H4 (cell line): ENCODE measurements at regions not wholly inside any gene's neighbourhood (a gene's known extent, or its start where the extent isn't known, plus 50 kb on each side); places are given as distances from the start of the nearest gene placed in this dataset.
"Not testable (repeated sequence)": the region's sequence is repeated elsewhere in the genome, so short reads cannot be mapped to it uniquely, and the experiment has no call there.

Experiments used
- DNase-seq: peaks from one replicate; pipeline ENCODE4 v3.0.0-alpha.2; 2015; ENCODE audit warnings: low spot score

GRCh38 chr10:120111628-120112027 lies 219.1 kb downstream of the SEC23IP start:
- DNase-seq, result no peak

DNA sequence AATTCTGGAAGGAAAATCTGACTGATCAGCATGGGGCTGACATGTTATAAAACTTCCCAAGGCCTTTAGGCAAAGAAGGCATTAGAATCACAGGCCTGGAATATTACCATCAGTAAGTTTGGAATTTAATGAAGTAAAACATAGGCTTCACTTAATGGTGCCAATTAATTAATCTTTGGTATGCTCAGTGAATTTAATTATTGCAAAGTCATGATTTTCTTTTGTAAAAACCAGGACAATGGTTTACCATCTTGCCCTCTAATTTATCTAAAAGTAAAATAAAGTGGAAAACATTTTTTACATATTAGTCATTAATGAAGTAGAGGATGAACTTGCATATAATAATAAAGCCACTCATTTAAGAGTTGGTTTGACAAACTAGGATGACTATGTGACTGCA lies 220.3 kb downstream of the SEC23IP start:
- no peak for DNase-seq

- DNase-seq, result no peak
These were observed 223.4 kb downstream of the SEC23IP start for GRCh38 chr10:120115959-120116358.

- no peak for DNase-seq
These were observed 229.2 kb downstream of the SEC23IP start for GRCh38 chr10:120121768-120122167.

DNA sequence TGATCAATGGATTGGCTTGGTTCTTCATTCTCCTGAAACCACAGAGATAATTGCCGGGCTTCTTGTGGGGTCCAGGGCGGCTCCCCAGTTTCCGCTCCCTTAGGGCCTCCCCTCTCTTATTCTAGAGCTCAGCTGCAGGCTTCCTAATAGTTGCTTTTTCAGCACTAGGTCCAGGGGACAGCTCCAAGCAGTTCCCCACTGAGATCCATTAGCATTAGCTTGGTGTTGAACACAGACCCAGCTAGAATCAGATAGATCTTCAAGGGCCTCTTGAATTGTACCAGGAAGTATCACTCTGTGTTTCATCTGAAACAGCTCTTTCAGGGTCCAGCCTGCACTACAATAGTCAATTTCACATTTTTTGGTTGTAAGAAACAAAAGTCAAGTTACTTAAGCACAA lies 238.7 kb downstream of the SEC23IP start:
- DNase-seq, result no peak

GRCh38 chr10:120132811-120133210 lies 240.3 kb downstream of the SEC23IP start:
- DNase-seq, result no peak

DNA sequence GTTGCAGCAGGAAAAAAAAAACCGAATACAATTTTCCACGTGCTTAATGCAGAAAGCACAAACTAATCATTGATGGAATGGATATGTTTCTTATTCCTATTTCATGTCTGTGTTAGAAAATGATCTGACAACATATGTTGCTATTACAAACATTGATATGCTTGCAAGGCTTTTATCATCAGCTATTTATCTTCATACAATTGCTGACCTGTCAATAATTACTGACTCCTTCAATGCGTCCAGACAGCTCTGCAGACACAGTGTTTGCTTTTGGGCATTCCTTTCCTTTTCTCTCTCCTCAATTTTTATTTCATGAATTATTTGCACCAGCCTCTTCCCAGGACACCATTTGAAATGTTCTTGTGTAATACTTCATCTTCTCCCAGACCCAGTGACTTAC lies 246.2 kb downstream of the SEC23IP start:
- no peak for DNase-seq

- DNase-seq, result no peak
These were observed 252.6 kb downstream of the SEC23IP start for GRCh38 chr10:120145107-120145506.

GRCh38 chr10:120156614-120157274 lies 264.2 kb downstream of the SEC23IP start:
- no peak for DNase-seq

DNA sequence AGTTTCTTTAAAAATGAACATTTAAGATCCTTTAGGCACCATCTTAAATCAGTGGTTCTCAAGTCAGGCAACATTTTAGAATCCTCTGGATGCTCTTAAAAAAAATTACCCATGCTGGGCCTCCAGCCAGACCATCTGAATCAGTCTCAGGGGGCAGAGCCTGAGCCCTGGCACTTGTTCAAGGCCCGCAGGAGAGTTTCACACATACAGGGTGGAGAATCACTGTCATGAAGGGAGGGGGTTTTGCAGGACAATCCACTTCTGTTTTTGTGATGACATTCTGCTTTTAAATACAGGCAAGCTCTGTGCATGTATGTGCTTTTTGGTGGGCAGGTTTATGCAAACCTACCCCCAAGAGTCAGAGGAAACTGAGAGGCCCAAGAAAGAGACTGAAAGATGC lies 268.6 kb downstream of the SEC23IP start:
- no peak for DNase-seq

DNA sequence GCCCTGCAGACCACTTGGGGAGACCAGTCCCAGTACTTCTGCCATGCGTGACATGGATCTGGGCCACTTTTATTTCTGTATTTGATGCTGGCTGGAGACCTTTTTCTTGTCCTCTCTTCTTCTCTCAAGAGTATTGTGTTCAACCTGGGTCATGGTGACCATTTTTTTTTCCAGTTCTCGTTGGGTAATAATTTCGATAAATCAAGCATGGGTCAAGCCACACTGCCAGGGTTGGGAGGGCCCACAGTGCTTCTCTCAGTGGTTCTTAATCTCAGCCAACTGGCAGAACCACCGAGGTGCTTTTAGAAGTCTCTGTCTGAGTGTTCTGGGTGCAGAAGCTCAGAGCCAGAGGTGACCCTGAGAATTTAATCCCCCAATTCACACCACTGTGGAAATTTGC lies 269.9 kb downstream of the SEC23IP start:
- DNase-seq, result no peak

GRCh38 chr10:120172356-120172755 lies 279.8 kb downstream of the SEC23IP start:
- no peak for DNase-seq

- no peak for DNase-seq
These were observed 282.0 kb downstream of the SEC23IP start for GRCh38 chr10:120174491-120174890.

- no peak for DNase-seq
These were observed 279.7 kb upstream of the PLPP4 start for GRCh38 chr10:120177330-120177729.

- DNase-seq, result no peak
These were observed 276.9 kb upstream of the PLPP4 start for GRCh38 chr10:120180160-120180559.

DNA sequence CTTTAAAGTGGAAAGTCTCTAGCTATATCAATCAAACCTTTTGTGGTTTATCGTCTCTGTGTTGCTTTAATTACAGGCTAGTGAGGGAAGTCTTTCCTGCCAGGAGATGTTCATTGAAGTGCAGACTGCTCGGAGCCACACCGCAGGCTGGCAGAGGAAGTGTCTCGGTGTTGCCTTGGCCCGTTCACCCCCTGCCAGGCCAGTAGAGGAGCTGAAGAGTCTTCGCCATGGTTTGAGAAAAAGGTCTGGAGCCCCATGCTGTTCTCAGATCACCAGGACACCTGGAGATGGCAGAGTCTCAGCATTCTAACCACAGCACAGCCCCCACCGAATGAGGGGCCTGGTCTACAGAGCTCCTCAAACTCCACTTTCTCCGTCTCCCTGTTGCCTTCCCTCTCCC lies 275.9 kb upstream of the PLPP4 start:
- no peak for DNase-seq

DNA sequence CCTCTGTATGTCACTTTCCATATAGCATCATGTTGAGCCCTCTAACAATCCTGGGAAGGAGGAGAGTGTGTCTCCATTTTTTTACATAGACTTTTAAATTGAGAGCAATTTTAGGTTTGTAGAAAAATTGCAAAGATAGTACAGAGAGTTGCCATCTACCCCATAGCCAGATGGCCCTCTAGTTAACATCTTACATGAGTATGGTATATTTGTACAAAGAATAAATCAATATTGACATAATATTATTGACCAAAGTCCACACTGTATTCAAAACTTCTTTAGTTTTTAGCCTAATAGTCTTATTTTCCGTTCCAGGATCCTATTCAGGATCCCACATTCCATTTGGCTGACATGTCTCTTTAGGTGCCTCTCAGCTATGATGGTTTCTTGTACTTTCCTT lies 274.6 kb upstream of the PLPP4 start:
- no peak for DNase-seq

DNA sequence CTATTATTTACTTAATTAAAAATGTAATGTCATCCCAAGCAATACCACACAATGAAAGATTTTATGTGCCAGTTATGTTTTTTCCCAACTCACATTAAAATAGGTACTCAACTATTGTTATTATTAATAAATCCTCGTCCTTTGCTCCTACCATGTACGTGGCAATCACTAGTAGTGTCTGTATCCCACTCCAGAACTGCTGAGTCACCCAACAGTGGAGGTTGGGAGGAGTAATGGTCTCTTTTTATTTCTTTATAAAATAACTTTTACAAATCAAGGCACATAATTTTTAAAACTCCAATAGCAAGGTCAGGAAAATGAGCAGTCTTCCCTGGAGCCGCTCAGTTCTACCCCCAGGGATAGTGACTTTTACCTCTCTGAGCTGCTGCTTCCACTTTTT lies 273.5 kb upstream of the PLPP4 start:
- no peak for DNase-seq

- DNase-seq, result no peak
These were observed 272.3 kb upstream of the PLPP4 start for GRCh38 chr10:120184547-120185337.

DNA sequence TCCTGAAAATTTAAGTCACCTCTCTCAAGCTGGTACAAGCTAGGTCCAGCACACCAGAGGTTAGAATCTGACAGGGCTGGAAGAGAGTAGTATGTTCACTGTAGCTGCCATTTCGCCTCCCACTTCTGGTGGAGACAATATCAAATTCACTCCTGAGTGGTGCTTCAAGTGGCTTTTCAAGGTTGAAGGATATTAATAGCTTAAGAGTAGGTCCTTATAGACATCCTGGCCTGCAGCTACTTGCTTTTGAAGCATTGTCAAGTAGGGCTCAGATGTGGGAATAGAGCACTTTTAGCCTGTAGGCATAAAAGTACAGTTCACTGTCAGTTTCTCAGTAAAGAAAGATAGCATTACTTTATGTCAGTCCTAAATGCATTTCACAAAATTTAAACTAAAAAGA lies 270.5 kb upstream of the PLPP4 start:
- no peak for DNase-seq

- not testable (repeated sequence) for DNase-seq
These were observed 269.9 kb upstream of the PLPP4 start for GRCh38 chr10:120187168-120187567.

DNA sequence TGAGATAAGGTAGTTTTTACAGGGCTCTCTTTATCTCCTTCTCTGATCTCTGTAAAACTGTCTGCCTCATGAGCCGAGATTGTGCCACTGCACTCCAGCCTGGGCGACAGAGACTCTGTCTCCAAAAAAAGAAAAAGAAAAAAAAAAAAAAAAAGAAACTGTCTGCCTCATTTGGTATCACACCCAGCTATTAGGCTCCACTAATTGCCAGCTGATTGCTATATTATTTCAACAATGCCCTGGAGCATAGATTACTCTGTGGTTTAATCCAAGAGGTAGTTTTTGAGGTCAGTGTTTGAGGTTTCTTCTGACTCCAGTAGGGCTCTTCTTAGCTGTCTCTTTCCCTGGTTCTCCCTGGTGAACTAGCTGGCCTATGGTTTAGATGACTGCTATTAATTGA lies 268.1 kb upstream of the PLPP4 start:
- no peak for DNase-seq

DNA sequence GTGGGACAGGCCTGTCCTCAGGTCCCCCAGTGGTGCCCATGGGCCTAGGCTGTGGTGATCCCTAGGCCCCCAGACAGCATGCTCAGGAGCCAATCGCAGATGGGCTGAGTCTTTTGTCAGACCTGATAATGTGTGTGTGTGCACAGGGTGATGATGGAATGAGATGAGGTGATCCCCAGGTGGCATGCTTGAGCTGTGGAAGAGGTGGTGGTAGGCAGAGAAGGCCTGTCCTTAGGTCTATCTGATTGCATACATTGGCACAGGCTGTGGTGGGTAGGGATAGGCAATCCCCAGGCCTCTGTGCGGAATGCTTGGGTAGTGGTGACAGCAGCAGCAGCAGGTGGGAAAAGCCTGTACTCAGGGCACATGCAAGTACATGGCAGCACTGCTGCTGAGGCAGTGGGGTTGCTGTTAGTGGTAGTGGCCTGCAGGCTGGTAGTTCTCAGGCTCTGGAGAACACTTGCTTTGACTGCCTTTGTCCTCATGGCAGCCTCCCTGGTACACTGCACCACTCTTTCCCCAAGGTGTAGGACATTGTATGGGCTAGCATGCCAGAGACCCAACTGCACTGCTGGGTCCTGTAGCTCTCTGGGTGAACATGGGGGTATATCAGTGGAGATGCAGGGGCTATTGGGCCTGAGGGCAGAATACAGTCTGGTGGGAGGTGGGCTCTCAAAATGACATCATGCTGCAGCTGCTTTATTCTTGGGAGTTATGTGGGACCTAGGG lies 260.9 kb upstream of the PLPP4 start:
- no peak for DNase-seq
